Activated gamma-delta T cell treated with Interleukin-2 at 50 U/mL for 16 hours (primary cell): ENCODE measurements at regions not wholly inside any gene's neighbourhood (a gene's known extent, or its start where the extent isn't known, plus 50 kb on each side); places are given as distances from the start of the nearest gene placed in this dataset.
"Not testable (repeated sequence)": the region's sequence is repeated elsewhere in the genome, so short reads cannot be mapped to it uniquely, and the experiment has no call there.

Experiments
- DNase-seq: peaks from one replicate; pipeline ENCODE4 v3.0.0-alpha.2; 2020

DNA sequence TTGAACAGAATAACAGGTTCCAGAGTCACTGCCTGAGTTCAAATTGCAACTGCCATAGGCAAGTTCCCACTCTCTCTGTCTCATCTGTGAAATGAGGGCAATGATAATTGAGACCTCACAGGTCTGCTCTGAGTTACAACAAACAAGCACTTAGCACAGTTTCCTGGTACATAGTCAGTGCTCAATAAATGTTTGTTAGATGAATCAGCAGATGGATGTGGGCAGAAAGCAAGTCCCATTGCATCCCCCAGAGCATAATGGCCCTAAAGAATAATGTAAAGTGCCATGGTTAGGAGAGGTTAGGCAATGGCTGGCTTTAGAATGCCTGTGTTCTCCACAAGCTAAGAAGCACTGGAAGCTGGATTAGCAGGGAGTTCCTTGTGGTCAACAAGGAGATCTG is 136.5 kb upstream of the LARP1 start:
- no peak for DNase-seq

DNA sequence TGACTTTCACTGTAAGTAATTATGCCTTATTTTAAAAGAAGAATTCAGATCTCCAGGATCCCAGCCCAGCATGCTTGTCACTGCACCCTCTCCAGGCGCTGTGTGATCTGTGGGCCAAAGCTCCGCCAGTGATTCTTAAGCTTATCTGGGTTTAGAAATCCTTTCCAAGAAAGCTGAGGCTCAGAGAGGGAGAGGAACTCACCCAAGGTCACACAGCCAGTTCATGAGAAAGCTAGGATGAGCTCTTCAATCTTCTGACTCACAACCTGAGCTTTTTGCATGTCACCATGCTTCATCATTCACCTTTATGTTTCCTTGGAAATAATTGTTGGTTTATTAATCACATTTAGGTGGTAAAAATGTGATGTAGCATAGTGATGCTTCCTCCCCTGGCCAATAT is 136.6 kb upstream of the HAND1 start:
- DNase-seq: no peak

DNA sequence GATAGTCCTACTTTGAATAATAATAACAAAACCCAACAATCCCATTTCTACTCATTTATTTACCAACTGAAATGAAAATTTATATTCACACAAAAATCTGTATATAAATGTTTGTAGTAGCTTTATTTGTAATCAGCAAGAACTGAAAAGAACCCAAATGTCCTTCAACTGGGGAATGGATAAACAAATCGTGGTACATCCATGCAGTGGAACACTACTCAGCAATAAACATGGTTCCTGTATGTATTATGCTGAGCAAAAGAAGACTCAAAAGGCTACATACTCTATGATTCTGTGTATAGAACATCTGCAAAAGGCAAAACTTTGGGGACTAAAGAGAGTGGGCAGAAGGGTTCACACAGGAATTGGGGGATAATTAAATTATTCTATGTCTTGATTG is 136.1 kb upstream of the HAND1 start:
- no peak for DNase-seq

DNA sequence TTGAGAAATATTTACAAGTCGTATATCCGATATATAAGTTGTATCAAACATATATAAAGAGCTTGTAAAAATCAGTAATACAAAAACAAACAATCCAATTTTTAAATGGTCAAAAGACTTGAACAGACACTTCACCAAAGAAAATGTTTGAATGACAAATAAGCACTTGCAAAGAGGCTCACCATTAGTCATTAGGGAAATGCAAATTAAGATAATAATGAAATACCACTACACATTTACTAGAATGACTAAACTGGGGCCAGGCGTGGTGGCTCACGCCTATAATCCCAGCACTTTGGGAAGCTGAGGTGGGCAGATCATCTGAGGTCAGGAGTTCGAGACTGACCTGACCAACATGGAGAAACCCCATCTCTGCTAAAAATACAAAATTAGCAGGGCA is 134.6 kb upstream of the HAND1 start:
- no peak for DNase-seq

DNA sequence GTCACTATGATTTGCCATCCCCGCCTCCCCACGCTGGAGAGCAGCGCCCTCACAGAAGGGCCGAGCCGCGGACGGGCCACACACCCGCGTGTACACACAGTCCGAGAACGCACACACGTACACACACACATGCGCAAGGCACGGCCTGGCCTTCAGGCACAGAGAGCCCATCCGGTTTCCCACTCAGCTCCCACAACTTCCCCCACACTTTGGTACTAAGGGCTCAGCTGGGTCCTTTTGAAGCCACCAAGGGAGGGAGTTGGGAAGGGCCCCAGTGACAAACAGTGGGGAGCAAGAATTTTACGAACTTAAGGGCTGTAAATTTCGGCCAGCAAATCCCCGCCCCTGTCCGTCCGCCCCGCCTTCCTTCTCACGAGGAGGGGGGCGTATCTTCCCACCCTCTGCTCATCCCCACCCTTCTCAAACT is 133.3 kb upstream of the HAND1 start:
- no peak for DNase-seq

DNA sequence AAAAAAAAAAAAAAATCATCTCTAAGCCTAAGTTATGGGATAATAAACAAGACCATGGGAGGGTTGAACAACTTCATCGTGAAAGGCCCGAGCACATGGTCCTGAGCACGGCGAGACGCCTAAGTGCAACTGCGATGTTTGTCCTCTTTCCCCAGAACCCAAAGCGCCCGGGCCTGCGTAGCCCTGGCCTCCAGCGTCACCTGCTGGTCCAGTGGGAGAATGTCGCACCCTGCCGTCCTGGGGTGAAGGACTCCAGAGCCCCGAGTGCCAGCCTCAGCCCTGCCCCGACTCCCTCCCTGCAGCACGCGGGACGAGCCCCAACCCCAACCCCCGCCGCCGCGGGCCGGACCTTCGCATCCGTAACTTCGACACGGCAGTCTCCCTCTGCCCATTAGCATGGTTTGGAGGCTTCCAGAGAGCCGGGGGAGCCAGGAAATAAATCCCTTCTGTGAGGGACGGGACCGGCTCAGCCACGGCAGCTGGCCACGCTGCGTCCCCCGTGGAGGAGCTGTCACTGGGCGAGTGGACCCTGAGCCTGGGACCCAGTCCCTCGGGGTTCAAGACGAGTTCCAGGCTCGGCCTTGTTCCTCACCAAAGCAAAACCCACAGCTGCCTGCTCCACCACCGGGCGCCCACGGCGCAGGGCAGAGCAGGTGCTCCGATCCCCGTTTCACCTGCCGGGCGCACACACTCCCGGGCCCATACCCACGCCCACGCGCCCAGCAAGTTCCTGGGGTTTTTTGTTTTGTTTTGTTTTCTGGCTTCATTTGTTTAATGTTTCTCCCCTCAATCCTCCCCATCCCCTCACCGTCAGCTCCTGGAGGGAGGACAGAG is 132.5 kb upstream of the HAND1 start:
- peak; percentile 21 for DNase-seq

DNA sequence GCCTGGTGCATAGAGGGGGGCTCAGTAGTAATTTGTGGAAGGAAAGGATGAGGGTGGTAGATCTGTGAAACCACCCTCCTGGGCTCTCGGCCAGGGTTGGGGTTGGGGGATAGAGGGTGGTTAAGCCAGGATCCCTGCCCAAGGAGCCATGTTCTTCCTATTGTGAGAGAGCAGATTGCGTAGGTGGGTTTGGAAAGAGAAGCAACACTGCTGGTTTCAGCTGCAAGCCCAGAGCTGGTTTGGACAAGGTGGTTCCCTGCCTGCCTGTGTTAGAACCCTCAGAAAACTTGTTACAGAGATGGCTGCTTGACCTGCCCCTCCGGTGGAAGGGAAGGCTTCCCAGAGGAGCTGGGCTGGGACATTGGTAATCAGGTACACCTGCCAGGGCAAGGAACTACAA is 131.2 kb upstream of the HAND1 start:
- DNase-seq: no peak

DNA sequence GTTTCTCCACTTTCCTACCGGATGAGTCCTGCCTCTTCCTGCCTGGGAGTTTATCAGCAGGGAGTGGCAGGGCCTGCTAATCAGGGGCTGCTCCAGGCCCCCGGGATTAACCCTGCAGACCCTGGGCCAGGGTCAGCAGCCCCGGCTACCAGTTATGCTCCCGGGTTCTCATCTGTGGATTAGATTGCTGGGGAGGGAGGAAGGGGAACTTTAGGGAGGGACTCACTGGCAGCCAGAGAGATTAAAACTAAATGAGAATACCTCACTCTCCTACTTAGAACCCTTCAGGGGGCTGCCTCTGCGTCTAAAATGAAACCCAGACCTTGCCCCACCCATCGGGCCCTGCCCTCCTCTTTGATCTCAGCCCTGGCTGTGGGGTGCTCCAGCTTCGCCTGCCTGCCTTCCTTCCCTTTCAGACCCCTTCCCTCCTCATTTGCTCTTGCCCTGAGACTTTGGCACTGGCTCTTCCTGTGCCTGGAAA is 130.5 kb upstream of the HAND1 start:
- no peak for DNase-seq

DNA sequence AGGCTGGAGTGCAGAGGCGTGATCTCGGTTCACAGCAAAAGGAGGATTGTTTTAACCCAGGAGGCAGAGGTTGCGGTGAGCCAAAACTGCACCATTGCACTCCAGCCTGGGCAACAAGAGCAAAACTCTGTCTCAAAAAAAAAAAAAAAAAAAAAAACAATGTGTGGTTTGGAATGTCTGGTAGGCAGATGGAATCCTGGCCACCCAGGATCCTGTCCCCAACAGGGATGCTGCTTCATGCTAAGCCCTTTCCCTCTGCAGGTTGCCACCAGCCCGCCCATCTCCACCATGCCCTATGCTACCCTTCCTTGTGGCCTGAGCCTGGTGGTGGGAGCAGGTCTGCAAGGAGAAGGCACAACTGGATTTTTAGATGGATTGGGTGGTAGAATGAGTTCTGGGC is 129.7 kb upstream of the HAND1 start:
- DNase-seq: no peak

DNA sequence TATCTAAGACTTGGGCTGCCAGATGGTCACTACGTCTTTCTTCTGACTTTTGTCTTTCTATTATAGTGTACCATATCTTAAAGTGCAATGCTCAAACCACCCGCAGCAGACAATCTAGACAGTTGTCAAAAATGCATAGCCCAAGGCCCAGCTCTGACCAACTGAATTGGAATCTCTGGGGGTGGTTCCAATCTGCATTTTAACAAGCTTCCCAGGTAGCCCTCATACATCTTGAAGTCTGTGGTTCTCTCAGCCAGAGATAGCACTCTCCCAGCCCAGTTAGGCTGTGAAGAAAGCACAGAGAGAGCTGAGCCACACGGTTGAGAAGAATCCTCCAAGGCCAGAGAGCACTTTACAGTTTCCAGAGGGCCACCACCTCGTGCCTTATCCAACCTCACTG is 128.2 kb upstream of the HAND1 start:
- DNase-seq: no peak

DNA sequence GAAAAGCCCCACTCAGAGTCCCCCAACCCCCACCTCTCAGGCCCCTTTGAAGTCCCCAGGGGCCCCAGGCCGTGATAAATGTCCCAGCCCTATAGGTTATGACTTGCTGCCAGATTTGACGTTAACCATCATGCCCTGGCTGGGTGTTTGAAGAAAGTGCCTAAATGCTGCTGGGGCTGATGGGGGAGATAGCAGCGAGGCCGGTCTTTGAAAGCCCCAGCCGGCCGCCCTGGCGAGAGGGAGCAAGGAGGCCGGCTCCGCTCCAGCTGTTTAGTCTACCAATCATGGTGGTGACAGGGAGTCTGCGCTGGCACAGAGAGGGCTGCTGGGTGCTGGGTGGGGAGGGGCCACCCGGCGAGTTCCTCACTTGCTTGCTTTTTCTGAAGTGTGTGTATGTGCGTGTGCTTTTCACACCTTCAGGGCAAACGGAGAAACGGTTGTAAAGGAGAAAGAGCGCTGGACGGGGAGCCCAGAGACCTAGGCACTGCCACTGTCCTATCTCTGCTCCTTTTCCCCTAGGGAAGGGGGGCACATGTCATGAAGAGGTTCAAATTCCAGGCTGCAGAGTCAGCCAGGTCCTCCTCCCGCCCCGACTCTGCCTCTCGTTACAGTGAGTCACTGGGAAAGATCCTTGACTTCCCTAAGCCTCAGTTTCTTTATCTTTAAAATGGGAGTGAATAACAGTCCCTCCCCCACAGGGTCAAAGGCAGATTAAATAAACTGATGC is 126.1 kb upstream of the HAND1 start:
- DNase-seq: no peak

DNA sequence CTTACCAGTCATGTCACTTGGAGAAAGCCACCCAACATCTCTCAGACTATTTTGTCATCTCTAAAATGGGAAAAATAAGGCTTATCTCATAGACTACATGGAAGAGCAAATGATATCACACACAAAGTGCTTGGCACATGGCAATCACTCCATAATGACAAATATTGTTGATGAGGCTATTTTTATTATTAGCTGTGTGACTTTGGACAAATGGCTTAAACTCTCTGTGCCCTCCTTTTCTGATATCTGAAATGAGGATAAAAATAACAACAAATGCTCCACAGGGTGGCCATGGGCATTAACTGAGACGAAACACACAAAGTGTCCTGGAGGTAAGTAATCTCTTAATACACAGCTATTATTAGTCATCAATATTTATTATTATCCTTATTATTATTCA is 125.5 kb upstream of the HAND1 start:
- DNase-seq: no peak

DNA sequence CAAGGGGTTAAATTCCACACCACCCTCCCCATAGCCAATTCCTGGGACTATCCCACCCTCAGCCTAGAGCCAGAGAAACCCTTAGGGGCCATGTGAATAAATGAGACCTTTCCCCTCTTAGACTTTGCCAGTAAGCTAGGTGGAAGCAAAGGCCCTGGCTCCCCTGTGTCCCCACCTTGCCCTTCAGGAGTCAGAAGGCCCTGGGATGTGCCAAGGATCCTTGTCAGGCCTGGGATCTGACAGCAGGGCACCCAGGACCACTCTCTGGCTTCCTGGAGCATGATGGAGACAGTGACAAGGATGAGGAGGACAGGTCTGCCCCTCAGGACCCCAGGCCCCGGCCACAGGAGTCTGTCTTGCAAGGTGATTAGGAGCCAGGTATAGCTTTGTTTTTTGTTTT is 125.0 kb upstream of the HAND1 start:
- no peak for DNase-seq

DNA sequence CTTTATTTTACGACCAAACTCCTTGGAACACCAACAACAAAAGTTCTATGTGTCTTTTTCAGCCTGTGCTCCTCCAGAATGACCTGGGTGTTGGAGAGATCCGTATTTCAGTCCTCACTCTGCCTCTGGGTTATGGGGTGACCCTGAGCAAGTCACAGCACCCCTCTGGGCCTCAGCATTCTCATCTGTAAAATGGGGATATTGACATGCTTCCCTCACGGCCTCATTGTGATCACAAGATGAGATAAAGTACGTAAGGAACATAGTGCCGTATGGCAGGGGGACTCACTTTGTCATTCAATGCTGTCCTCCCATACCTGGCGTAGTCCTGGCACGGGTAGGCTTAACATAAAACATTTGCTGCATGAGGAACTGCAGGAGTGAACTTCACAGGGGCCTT is 123.0 kb upstream of the HAND1 start:
- DNase-seq: no peak

DNA sequence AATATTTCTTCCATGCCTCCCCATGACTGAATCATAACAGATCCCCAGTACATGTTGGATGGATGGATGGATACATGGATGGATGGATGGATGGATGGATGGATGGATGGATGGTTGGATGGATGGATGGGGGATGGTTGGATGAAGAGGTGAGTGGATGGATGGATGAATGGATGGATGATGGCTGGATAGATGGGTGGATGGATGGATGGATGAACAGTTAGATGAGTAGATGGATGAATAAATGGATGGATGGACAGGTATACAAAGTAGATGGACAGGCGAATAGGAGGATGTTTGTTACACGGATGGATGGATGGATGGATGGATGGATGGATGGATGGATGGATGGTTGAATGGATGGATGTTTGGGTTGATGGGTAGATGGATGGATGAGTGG is 120.0 kb upstream of the HAND1 start:
- DNase-seq: no peak

DNA sequence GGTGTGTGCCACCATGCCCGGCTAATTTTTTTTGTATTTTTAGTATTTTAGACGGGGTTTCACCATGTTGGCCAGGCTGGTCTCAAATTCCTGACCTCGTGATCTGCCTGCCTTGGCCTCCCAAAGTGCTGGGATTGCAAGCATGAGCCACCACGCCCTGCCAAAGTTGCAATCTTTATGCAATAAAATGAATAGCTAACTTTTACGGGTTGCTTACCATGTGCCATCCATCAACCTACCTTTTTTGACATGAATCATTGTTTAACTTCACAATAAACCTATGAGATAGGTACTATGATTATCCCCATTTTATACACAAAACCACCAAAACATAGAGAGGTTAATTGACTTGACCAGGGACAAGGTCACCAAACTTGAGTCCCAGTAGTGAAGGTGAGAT is 118.8 kb upstream of the HAND1 start:
- DNase-seq: not testable (repeated sequence)

DNA sequence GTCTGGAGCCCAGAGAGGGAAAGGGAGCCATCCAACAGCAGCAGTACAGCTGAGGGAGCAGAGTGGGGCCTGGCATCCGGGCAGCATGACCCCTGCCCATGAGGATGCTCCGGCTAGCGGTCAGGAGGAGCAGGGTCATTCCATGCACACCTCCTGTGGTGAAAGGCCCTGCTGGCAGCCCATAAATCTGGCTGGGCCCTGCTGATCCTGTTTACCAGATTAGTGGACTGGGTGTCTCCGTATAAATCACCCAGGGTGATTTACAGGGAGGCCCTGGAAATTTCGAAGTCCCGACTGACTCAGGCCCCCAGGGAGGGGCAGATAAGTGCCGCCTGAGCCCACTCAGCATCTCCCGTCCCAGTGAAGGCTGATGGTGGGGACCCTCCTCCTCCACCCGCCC is 117.6 kb upstream of the HAND1 start:
- no peak for DNase-seq

DNA sequence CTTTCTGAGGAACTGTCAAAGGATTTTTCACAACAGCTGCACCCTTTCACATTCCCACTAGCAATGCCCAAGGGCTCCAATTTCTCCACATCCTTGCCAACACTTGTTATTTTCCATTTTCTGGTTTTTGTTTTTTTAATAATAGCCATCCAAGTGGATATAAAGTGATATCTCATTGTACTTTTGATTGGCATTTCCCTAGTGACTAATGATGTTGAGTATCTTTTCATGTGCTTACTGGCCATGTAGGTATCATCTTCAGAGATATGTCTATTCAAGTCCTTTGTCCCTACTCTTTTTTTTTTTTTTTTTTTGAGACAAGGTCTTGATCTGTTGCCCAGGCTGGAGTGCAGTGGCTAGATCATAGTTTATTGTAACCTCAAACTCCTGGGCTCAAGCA is 115.8 kb upstream of the HAND1 start:
- no peak for DNase-seq

DNA sequence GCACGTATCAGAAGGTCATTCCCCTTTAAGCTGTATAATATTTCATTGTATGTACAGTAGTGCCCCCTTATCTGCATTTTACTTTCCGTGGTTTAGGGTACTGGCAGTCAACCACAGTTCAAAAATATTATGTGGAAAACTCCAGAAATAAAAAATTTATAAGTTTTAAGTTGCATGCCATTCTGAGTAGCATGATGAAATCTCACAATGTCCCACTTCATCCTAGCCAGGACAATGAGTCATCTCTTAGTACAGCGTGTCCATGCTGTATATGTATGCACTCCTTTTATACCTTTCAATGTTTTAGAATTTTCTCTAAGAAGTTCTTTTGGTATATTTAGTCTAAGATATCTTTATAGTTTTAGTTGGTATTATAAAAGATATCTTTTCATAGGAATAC is 115.0 kb upstream of the HAND1 start:
- DNase-seq: no peak

DNA sequence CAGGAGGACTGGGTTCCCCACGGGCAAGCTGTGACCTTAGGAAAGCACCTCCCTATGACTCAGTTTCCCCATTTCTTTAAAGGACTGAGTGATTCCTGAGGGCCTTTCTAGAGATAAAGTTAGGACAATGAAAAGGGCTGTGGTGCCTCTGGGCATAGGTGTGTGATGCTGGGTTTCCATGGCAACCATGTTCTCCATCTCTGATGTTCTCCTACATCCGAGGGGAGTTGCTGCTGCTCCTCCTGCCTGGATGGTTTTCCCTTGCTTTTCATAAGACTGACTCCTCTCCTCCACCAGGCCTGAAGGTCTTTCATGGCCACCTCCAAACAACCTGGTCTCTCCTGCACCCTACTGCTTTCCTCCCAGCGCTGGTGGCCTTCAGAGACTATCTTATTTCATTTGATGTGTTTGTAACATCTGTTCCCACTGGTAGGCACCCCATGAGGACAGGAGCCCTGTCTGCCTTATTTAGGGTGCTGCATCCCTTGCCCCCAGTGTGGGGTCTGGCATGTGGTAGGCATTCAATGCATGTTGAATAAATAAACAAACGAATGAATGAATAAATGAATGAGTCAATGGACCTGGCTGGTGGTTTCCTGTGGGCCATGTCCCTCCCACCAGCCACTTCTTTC is 112.2 kb upstream of the HAND1 start:
- DNase-seq: no peak

DNA sequence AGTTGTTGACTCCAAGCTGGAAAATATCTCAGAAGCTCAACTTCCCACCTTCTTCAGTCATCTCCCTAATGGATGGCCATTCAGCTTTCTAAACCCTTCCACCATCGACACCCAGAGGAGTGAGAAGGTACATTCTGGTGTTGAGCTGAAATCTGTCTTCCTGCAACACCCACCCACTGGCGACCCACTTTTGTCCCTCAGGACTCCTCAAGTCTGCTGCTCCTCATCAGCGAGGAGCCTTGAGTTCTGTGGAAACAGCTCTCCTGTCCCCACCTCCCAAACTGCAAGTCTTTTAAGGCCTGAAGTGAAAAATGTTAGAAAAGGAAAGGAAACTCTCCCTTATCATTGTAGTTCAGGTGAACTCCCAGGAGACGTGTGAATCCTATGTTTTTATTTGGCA is 111.5 kb upstream of the HAND1 start:
- DNase-seq: no peak

DNA sequence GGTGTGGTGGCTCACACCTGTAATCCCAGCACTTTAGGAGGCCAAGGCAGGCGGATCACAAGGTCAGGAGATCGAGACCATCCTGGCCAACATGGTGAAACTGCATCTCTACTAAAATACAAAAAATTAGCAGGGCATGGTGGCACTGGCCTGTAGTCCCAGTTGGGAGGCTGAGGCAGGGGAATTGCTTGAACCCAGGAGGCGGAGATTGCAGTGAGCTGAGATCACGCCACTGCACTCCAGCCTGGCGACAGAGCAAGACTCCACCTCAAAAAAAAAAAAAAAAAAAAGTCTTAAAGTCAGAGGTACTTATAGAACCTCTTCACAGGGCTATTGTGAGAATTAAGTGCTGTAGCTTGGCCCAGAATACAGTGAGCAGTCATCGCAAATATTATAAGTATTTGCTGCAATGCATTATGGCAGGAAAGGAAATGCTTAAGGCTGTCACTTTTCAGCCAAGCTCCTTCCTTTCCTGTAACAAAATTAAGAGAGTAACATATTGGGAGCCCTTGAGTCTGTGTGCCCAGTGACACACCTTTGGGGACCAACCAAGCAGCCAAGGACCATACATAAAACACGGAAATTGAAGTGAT is 110.9 kb upstream of the HAND1 start:
- DNase-seq: not testable (repeated sequence)

DNA sequence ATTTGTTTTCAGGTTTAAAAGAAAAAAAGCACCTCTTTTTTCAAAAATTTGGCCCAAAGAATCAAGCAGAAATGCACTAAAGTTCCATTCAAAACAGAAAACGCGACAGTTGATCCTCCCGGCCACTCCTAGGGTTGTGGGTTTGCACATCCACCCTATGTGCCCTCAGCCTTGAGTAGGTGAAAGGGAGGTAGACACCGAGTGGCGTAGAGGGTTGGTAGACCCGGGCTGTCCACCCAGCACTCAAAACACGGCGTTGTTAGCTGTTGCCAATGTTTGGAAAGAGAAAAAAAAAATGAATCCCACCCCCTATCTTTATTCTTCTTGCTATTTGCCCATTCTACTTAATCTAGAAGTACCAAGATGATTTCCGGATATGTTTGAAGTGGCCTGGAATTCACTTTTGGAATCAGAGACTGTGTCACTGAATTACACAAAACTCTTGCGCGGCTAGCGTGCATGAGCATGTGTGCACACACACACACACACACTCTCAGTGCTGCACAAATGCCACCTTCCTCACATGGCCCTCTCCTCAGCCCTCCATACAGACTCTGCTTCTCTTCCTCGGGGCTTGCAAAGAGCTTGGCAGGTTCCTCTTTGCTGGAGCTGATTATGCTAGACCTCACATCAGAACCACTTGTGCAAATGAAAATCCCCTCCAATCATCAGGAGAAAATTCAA is 110.2 kb upstream of the HAND1 start:
- DNase-seq: no peak
